ENCODE measurements at regions not wholly inside any gene's neighbourhood (a gene's known extent, or its start where the extent isn't known, plus 50 kb on each side); places are given as distances from the start of the nearest gene placed in this dataset.

- TF ChIP-seq EZH2 (IDR thresholded peaks at IDR 0.05; ENCODE audit: insufficient read depth, poor library complexity, severe bottlenecking) (no peak), EZH2phosphoT487 (IDR thresholded peaks at IDR 0.05; ENCODE audit: insufficient read depth, low read depth) (no peak)
Observed at GRCh38 chr7:54242776-54243175, 299.4 kb upstream of the VSTM2A start.
